Astrocyte (in vitro differentiated cells and primary cell): ENCODE measurements at regions not wholly inside any gene's neighbourhood (a gene's known extent, or its start where the extent isn't known, plus 50 kb on each side); places are given as distances from the start of the nearest gene placed in this dataset.

Experiments
- CTCF ChIP-seq: IDR thresholded peaks from 2 replicates; pipeline ENCODE4 v1.5.1; 2011; ENCODE audit warnings: low read depth, mild to moderate bottlenecking, inconsistent platforms, low read length, moderate library complexity; ENCODE audit not compliant: insufficient read depth
- EZH2 ChIP-seq: IDR thresholded peaks from 2 replicates; pipeline ENCODE4 v1.6.1; 2012; ENCODE audit warnings: mild to moderate bottlenecking, low read length, inconsistent platforms; ENCODE audit not compliant: insufficient read depth

DNA sequence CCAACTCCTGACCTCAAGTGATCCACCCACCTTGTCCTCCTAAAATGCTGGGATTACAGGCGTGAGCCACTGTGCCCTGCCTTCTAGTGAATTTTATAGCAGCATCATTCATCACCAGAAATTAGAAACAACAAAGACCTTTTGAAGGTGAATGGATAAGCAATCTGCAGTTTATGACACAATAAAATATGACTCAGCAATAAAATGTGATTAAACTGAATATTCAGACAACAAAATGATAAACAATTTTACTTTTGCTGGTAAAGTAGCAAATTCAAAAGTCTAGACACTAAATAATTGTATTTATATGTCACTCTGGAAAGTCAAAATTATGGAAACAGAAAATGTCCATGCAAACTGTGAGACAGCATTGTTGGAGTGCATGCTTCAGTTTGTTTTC is 656.6 kb downstream of the CBLN2 start:
- TF ChIP-seq CTCF (no peak), EZH2 (no peak)
